ENCODE measurements at regions not wholly inside any gene's neighbourhood (a gene's known extent, or its start where the extent isn't known, plus 50 kb on each side); places are given as distances from the start of the nearest gene placed in this dataset.

DNA sequence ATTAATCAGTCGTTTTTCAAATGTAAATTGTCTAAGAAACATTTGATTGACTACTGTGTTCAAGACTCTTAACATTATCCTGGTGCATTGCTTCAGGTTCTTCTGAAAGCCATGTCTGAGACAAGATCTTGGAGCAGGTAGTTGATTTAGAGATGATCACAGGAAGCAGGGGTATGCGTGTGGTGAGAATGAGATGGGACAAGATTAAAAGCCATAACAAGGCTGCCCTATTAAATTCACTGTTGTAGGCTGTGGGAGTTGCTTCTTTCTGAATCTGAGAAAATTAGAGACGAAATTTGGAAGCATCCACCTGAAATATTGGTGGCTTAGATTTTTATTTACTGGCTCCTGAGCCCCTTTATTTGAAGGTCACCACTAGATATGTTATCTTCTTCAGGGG lies 687.4 kb upstream of the SLITRK6 start:
- WGBS (ENCODE audit: extremely low coverage, insufficient read length, low lambda C conversion rate) = no CpG with 5 or more reads among the region's 3 CpGs
- peaks cover 7 to 8% of the 10 kb centered on the region in 2 experiments for H3K4me1 Mint-ChIP-seq
- Histone ChIP-seq H4K20me1 (ENCODE audit: control insufficient read depth, insufficient read depth, insufficient read length) (no peaks in the 10 kb centered on the region), H3K9me3 (ENCODE audit: control insufficient read depth, low read depth, low read length) (no peaks in the 10 kb centered on the region), H3K23ac (ENCODE audit: insufficient read length, low read depth, low read length) (no peak overlapping the region), H2BK5ac (ENCODE audit: insufficient read length, low read length) (no peak overlapping the region), H3K4ac (ENCODE audit: low read depth, low read length) (no peak overlapping the region), H3K4me1 (ENCODE audit: insufficient read depth, low read length) (no peaks in the 10 kb centered on the region; the same call in 1 of the 2 replicates), H3K23me2 (ENCODE audit: insufficient read length, low read depth, low read length, poor library complexity, severe bottlenecking) (no peaks in the 10 kb centered on the region), H2BK20ac (ENCODE audit: low read depth, low read length, poor library complexity, severe bottlenecking) (no peak overlapping the region), H2BK120ac (ENCODE audit: low read depth, low read length, poor library complexity, severe bottlenecking) (no peak overlapping the region), H4K8ac (replicated peaks; ENCODE audit: insufficient read length, low read depth, low read length) (no peak overlapping the region), H3K79me1 (ENCODE audit: insufficient read depth, low read depth, low read length, poor library complexity, severe bottlenecking) (no peaks in the 10 kb centered on the region), H2AFZ (ENCODE audit: low read length) (no peak overlapping the region), H3K27me3 (ENCODE audit: insufficient read depth, low read length) (no peaks in the 10 kb centered on the region), H3K18ac (ENCODE audit: insufficient read length, low read depth, low read length) (no peak overlapping the region), H4K91ac (ENCODE audit: insufficient read length, low read depth, low read length) (no peak overlapping the region), H3K9ac (ENCODE audit: extremely low read depth, insufficient read length, low read length) (no peak overlapping the region), H3K56ac (ENCODE audit: insufficient read length, low read depth, low read length) (no peak overlapping the region), H2AK5ac (ENCODE audit: insufficient read length, low read length) (no peak overlapping the region), H2BK15ac (ENCODE audit: low read depth, low read length) (no peak overlapping the region), H3K79me2 (ENCODE audit: insufficient read depth, low read length) (no peaks in the 10 kb centered on the region), H3K14ac (ENCODE audit: insufficient read depth, low read length) (no peak overlapping the region), H2BK12ac (ENCODE audit: insufficient read length, low read depth, low read length) (no peak overlapping the region), H4K5ac (ENCODE audit: insufficient read length, low read depth, low read length) (no peak overlapping the region), H3K27ac (ENCODE audit: insufficient read length, low read depth, low read length) (no peak overlapping the region), H3T11ph (ENCODE audit: low read length) (no peak overlapping the region), H3K4me2 (ENCODE audit: insufficient read depth, insufficient read length, low read length) (no peak overlapping the region)
- no peaks in the 10 kb centered on the region for H3K36me3 Mint-ChIP-seq (ENCODE audit: insufficient read depth in 1 of 3, low read depth in 3 of 3)
- TF ChIP-seq, protein P1, sequence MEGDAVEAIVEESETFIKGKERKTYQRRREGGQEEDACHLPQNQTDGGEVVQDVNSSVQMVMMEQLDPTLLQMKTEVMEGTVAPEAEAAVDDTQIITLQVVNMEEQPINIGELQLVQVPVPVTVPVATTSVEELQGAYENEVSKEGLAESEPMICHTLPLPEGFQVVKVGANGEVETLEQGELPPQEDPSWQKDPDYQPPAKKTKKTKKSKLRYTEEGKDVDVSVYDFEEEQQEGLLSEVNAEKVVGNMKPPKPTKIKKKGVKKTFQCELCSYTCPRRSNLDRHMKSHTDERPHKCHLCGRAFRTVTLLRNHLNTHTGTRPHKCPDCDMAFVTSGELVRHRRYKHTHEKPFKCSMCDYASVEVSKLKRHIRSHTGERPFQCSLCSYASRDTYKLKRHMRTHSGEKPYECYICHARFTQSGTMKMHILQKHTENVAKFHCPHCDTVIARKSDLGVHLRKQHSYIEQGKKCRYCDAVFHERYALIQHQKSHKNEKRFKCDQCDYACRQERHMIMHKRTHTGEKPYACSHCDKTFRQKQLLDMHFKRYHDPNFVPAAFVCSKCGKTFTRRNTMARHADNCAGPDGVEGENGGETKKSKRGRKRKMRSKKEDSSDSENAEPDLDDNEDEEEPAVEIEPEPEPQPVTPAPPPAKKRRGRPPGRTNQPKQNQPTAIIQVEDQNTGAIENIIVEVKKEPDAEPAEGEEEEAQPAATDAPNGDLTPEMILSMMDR (conservative IDR thresholded peaks at IDR 0.05) = no peak
- no peaks in the 10 kb centered on the region for H3K27me3 Mint-ChIP-seq (ENCODE audit: low read depth)
- no peak overlapping the region for H3K4me3 Mint-ChIP-seq
- DNase-seq = no peak
- H3K9me3 Mint-ChIP-seq = no peaks in the 10 kb centered on the region
- no peak overlapping the region for H3K27ac Mint-ChIP-seq

Measured in H9 (cell line).